ENCODE measurements at regions not wholly inside any gene's neighbourhood (a gene's known extent, or its start where the extent isn't known, plus 50 kb on each side); places are given as distances from the start of the nearest gene placed in this dataset.
"Not testable (repeated sequence)": the region's sequence is repeated elsewhere in the genome, so short reads cannot be mapped to it uniquely, and the experiment has no call there.

DNA sequence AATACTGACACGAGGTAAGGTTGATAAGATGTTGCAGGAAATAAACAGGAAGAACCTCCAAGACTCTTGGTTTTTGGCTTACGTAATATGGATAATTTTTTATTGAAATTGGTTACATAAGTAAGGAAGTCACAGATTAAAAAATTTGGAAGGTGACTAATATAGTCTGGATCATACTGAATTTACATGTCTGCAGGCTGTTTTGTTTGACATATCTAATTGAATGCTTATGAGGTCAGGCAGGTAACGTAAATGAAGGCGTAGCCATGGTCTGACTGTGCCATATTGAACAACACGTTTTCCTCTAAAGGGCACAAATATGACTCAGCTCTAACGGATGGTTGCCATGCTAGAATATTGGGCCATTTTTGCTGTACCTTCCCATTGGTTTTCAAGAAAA, 648.1 kb upstream of the NOVA1 start:
- H3K4me3 ChIP-seq (ENCODE audit: low read length) = no peak overlapping the region
- no peak for DNase-seq (ENCODE audit: low read depth)
- TF ChIP-seq, protein P1, sequence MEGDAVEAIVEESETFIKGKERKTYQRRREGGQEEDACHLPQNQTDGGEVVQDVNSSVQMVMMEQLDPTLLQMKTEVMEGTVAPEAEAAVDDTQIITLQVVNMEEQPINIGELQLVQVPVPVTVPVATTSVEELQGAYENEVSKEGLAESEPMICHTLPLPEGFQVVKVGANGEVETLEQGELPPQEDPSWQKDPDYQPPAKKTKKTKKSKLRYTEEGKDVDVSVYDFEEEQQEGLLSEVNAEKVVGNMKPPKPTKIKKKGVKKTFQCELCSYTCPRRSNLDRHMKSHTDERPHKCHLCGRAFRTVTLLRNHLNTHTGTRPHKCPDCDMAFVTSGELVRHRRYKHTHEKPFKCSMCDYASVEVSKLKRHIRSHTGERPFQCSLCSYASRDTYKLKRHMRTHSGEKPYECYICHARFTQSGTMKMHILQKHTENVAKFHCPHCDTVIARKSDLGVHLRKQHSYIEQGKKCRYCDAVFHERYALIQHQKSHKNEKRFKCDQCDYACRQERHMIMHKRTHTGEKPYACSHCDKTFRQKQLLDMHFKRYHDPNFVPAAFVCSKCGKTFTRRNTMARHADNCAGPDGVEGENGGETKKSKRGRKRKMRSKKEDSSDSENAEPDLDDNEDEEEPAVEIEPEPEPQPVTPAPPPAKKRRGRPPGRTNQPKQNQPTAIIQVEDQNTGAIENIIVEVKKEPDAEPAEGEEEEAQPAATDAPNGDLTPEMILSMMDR (conservative IDR thresholded peaks at IDR 0.05; ENCODE audit: low read length) = no peak

DNA sequence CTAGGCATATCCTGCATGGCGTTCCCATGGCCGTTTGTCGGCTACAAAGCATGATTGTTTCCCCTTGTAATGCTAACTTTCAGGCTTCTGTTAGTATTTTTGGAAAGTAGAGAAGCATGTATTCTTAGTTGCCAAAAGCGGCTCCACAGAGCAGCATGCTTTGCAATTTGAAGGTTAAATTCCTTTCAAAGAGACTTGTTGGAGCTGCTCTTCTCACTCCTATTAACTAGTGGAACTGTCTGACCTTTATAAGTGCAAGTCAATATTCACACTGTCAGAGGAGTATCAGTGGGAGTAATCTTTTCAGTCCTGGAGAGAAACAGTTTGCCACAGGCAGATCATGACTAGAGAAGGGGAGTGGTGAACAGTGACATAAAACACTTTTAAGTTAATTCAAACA, 656.1 kb upstream of the NOVA1 start:
- DNase-seq (ENCODE audit: low read depth) = no peak
- no peak overlapping the region for H3K4me3 ChIP-seq (ENCODE audit: low read length)
- TF ChIP-seq, protein P1 (conservative IDR thresholded peaks at IDR 0.05; ENCODE audit: low read length) = no peak

DNA sequence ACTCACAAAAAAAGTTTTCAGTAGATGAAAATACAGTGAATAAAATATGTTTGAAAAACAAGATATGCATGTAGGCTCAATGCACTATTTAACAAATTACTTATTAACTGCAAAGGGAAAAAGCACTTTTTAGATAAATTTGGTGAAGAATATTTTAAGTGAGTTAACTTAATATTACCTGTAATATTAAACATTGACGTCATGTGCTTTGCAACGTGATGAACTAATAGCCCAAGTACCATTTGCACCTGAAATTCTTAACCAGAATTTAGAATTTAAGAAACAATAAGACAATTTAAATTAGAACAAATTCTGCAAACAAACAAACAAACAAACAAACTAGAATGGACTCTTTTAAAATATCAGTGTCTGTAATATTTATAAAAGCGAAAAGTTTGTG, 659.0 kb upstream of the NOVA1 start:
- no peak for DNase-seq (ENCODE audit: low read depth)
- H3K4me3 ChIP-seq (ENCODE audit: low read length) = no peak overlapping the region
- TF ChIP-seq, protein P1 (conservative IDR thresholded peaks at IDR 0.05; ENCODE audit: low read length) = no peak

DNA sequence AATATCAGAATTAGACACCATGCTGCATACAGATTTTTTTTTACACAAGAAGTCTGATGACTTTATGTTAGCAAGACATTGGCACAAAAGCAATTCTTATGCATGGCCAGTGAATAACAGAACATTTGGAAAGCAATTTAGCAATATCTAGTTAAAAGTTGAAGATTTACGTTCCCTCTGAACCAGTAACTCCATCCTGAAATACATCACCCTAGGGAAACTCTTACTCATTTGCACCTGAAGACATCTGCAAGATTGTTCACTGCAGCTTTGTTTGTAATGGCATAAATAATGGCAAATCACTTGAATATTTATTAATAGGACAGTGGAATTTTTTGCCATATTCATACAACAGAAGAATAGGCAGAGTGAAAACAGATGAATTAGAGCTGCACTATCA, 670.0 kb upstream of the NOVA1 start:
- TF ChIP-seq, protein P1 (conservative IDR thresholded peaks at IDR 0.05; ENCODE audit: low read length) = no peak
- DNase-seq (ENCODE audit: low read depth) = no peak
- no peak overlapping the region for H3K4me3 ChIP-seq (ENCODE audit: low read length)

DNA sequence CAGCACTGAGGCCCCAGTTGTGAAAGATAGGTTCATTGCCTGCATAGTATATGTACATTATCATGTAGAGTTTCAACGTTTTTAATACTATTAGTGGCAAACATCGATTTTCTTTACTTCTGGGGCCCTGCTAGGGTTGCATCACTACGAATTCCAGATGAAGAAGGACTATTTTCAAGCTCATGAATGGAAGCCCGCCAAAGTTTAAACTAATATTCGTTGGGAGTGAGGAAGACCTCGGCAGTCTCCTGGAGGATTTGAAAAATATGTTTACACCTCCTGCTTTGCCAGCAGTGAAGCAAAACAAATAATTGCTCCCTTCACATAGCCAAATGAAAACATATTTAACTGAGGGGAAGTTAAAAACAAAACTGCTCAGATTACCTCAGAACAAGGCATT, 672.9 kb upstream of the NOVA1 start:
- no peak overlapping the region for H3K4me3 ChIP-seq (ENCODE audit: low read length)
- no peak for DNase-seq (ENCODE audit: low read depth)
- TF ChIP-seq, protein P1 (conservative IDR thresholded peaks at IDR 0.05; ENCODE audit: low read length) = no peak

DNA sequence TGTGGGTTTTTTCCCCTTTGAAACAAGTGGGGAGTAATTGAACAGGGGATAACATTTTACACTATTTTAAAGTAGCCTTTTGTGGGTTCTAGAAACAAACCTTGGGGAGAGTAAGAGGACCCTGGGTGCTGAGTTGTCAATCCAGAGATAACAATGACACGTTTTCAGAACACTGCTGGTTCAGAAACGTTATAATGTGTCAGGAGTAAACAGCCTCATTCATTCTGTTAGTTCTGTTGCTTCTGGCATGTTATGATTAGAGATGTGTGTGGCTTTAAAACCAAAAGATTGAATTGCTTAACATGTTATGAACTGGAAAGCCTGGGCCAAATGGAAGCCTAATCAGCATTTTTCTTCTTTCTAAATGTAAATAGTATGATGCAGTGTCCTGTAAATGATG, 680.5 kb upstream of the NOVA1 start:
- no peak for DNase-seq (ENCODE audit: low read depth)
- TF ChIP-seq, protein P1 (conservative IDR thresholded peaks at IDR 0.05; ENCODE audit: low read length) = no peak
- no peak overlapping the region for H3K4me3 ChIP-seq (ENCODE audit: low read length)

DNA sequence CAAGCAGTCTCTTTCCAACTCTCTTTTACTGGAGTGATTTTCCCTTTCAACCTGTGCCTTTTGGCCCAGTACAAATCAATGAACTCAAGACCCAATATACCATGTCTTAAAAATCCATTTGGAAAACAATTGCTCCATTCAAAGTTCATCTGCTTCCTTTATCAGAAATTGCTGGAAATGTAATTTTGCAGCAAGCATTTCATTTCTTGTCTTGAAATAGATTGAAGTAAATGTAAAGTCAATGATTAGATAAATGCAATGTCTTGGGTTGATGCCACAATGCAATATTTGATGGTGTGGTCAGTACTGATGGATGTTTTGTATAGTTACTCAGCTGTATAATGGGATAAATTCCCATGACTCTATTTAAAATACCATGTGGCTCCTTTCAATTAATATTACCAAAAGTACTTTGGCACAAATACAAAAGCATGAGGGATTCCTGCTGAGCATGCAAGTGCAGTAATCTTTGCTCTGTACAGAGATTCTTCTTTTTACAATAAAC, 707.7 kb upstream of the NOVA1 start:
- no peak for DNase-seq (ENCODE audit: low read depth)
- TF ChIP-seq, protein P1 (conservative IDR thresholded peaks at IDR 0.05; ENCODE audit: low read length) = no peak
- no peak overlapping the region for H3K4me3 ChIP-seq (ENCODE audit: low read length)

DNA sequence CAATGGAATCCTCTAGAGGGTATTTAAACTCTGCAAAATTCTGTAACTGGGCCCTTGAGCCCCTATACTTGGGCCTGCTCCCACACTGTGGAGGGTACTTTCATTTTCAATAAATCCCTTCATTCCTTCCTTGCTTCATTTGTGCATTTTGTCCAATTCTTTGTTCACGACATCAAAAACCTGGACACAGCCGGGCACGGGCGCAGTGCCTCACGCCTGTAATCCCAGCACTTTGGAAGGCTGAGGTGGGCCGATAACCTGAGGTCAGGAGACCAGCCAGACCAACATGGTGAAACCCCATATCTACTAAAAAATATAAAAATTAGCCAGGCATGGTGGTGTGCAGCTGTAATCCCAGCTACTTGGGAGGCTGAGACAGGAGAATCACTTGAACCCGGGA, 714.9 kb upstream of the NOVA1 start:
- H3K4me3 ChIP-seq (ENCODE audit: low read length); DNase-seq (ENCODE audit: low read depth): not testable (repeated sequence)

Data from AG10803 (cell line).